ENCODE measurements at regions not wholly inside any gene's neighbourhood (a gene's known extent, or its start where the extent isn't known, plus 50 kb on each side); places are given as distances from the start of the nearest gene placed in this dataset.

GRCh38 chr3:135807879-135808278 lies 157.6 kb upstream of the PPP2R3A start:
- no peak for TF ChIP-seq POLR2AphosphoS5 (IDR thresholded peaks at IDR 0.05)
- TF ChIP-seq CTCF (IDR thresholded peaks at IDR 0.05) = no peak
